Natural killer cell (primary cell): ENCODE measurements at regions not wholly inside any gene's neighbourhood (a gene's known extent, or its start where the extent isn't known, plus 50 kb on each side); places are given as distances from the start of the nearest gene placed in this dataset.

Experiments
- ATAC-seq, 3 donors: fragments of 150-1000 bp in 2 of 3; fragments of 200-7000 bp in 1 of 3; cut with Tn5 transposase; 1 replicate in 1 of 3; 2 replicates in 2 of 3; pipeline ENCODE4 v1.10.0; 2021; ENCODE audit warnings: mild to moderate bottlenecking in 2 of 3, moderate library complexity in 2 of 3
- DNase-seq, 2 donors: peaks; one replicate each; pipeline versions ENCODE4 v3.0.0 to v3.0.0-alpha.2; 2013 to 2021; ENCODE audit warnings: mixed read lengths in 1 of 2
- H3K27ac ChIP-seq: one replicate; pipeline ENCODE4 v1.5.1; 2013; ENCODE audit warnings: mild to moderate bottlenecking, low read length
- H3K27me3 ChIP-seq: one replicate; pipeline ENCODE4 v1.6.1; 2013; ENCODE audit warnings: low read length; ENCODE audit not compliant: control insufficient read depth, insufficient read depth
- H3K36me3 ChIP-seq: one replicate; pipeline ENCODE4 v1.6.1; 2013; ENCODE audit warnings: low read length; ENCODE audit not compliant: control insufficient read depth, insufficient read depth
- H3K4me1 ChIP-seq: one replicate; pipeline ENCODE4 v1.6.1; 2013; ENCODE audit warnings: low read length; ENCODE audit not compliant: control insufficient read depth, insufficient read depth
- H3K4me3 ChIP-seq: one replicate; pipeline ENCODE4 v1.5.1; 2013; ENCODE audit warnings: low read length
- H3K9me3 ChIP-seq: one replicate; pipeline ENCODE4 v1.6.1; 2013; ENCODE audit warnings: low read length; ENCODE audit not compliant: control insufficient read depth, insufficient read depth
- H3K27ac Mint-ChIP-seq, 2 donors: one replicate each; pipeline ENCODE4 v1.8.0; 2022; ENCODE audit warnings: mild to moderate bottlenecking in 2 of 2, mixed read lengths in 2 of 2, moderate library complexity in 1 of 2
- H3K27me3 Mint-ChIP-seq, 2 donors: one replicate each; pipeline ENCODE4 v1.8.0; 2022; ENCODE audit warnings: low read depth in 2 of 2, mixed read lengths in 2 of 2
- H3K36me3 Mint-ChIP-seq: one replicate; pipeline ENCODE4 v1.8.0; 2022; ENCODE audit warnings: mixed read lengths
- H3K4me1 Mint-ChIP-seq, 2 donors: one replicate each; pipeline ENCODE4 v1.8.0; 2022; ENCODE audit warnings: mixed read lengths in 2 of 2
- H3K4me3 Mint-ChIP-seq: one replicate; pipeline ENCODE4 v1.8.0; 2022; ENCODE audit warnings: mild to moderate bottlenecking, moderate library complexity, mixed read lengths
- H3K9me3 Mint-ChIP-seq, 2 donors: one replicate each; pipeline ENCODE4 v1.8.0; 2022; ENCODE audit warnings: mixed read lengths in 2 of 2
- WGBS: methylation state at CpG from one replicate; pipeline ENCODE4 v1.1.7; 2013; ENCODE audit warnings: missing lambda C conversion rate; ENCODE audit not compliant: insufficient coverage; 5-methylcytosine and 5-hydroxymethylcytosine counted together
- intact Hi-C: fragments of 100-400 bp; cut with micrococcal nuclease; formaldehyde crosslinking; loops from one replicate; pipeline ENCODE4 v1.14.2; 2022
- TF ChIP-seq, protein P1 (sequence below): fragments of 200-600 bp; IDR thresholded peaks from one replicate; pipeline ENCODE4 v1.8.0; 2022; ENCODE audit warnings: antibody characterized with exemption

- peaks cover 22% of the 10 kb centered on the region for H3K36me3 Mint-ChIP-seq
- H3K36me3 ChIP-seq: no peaks in the 10 kb centered on the region
- peaks cover 3 to 11% of the 10 kb centered on the region in 2 donors for H3K9me3 Mint-ChIP-seq
- 74% methylated on average over 4 of the region's 4 CpGs for WGBS
- H3K4me1 Mint-ChIP-seq: peaks cover 9 to 14% of the 10 kb centered on the region in 2 donors
- no peaks in the 10 kb centered on the region for H3K27me3 ChIP-seq
- H3K9me3 ChIP-seq: peaks cover 15% of the 10 kb centered on the region
- H3K4me1 ChIP-seq: no peaks in the 10 kb centered on the region
- H3K27me3 Mint-ChIP-seq: no peaks in the 10 kb centered on the region
- no peak overlapping the region for H3K4me3 Mint-ChIP-seq
- H3K27ac ChIP-seq: no peak overlapping the region
- intact Hi-C loops: no loop called here
- DNase-seq (no peak), ATAC-seq (peak in 1 of 3 donors; percentile 58)
- H3K4me3 ChIP-seq: no peak overlapping the region
- peak overlapping the region in 1 of 2 donors; percentile 19 for H3K27ac Mint-ChIP-seq
- TF ChIP-seq, protein P1, sequence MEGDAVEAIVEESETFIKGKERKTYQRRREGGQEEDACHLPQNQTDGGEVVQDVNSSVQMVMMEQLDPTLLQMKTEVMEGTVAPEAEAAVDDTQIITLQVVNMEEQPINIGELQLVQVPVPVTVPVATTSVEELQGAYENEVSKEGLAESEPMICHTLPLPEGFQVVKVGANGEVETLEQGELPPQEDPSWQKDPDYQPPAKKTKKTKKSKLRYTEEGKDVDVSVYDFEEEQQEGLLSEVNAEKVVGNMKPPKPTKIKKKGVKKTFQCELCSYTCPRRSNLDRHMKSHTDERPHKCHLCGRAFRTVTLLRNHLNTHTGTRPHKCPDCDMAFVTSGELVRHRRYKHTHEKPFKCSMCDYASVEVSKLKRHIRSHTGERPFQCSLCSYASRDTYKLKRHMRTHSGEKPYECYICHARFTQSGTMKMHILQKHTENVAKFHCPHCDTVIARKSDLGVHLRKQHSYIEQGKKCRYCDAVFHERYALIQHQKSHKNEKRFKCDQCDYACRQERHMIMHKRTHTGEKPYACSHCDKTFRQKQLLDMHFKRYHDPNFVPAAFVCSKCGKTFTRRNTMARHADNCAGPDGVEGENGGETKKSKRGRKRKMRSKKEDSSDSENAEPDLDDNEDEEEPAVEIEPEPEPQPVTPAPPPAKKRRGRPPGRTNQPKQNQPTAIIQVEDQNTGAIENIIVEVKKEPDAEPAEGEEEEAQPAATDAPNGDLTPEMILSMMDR: no peak
These were observed 145.4 kb downstream of the AEBP2 start for GRCh38 chr12:19584732-19585131.

GRCh38 chr12:19588951-19589350, 149.7 kb downstream of the AEBP2 start:
- H3K4me3 Mint-ChIP-seq: no peak overlapping the region
- peaks cover 12 to 13% of the 10 kb centered on the region in 2 donors for H3K4me1 Mint-ChIP-seq
- TF ChIP-seq, protein P1: no peak
- peak in 1 of 3 donors; percentile 84 for ATAC-seq
- no peak overlapping the region for H3K27ac Mint-ChIP-seq
- Histone ChIP-seq H3K4me3 (no peak overlapping the region), H3K36me3 (no peaks in the 10 kb centered on the region), H3K9me3 (no peaks in the 10 kb centered on the region), H3K27me3 (no peaks in the 10 kb centered on the region), H3K4me1 (no peaks in the 10 kb centered on the region), H3K27ac (no peak overlapping the region)
- H3K9me3 Mint-ChIP-seq: peaks cover under 1 to 2% of the 10 kb centered on the region in 2 donors
- 60% methylated on average over 4 of the region's 5 CpGs for WGBS
- H3K36me3 Mint-ChIP-seq: peaks cover 11% of the 10 kb centered on the region
- no peak for DNase-seq
- H3K27me3 Mint-ChIP-seq: no peaks in the 10 kb centered on the region
- intact Hi-C loops: no loop called here

GRCh38 chr12:19591951-19592350, 152.7 kb downstream of the AEBP2 start:
- Histone ChIP-seq H3K4me3 (no peak overlapping the region), H3K27ac (no peak overlapping the region), H3K9me3 (no peaks in the 10 kb centered on the region), H3K4me1 (no peaks in the 10 kb centered on the region), H3K27me3 (no peaks in the 10 kb centered on the region), H3K36me3 (no peaks in the 10 kb centered on the region)
- TF ChIP-seq, protein P1: no peak
- Mint-ChIP-seq H3K27me3 (no peaks in the 10 kb centered on the region), H3K4me1 (peaks cover 0 to 4% of the 10 kb centered on the region in 2 donors), H3K36me3 (no peaks in the 10 kb centered on the region), H3K9me3 (no peaks in the 10 kb centered on the region), H3K4me3 (no peak overlapping the region), H3K27ac (no peak overlapping the region)
- no peak for ATAC-seq
- WGBS: 91% methylated on average over 3 of the region's 3 CpGs
- no peak for DNase-seq
- intact Hi-C loops: no loop called here

DNA sequence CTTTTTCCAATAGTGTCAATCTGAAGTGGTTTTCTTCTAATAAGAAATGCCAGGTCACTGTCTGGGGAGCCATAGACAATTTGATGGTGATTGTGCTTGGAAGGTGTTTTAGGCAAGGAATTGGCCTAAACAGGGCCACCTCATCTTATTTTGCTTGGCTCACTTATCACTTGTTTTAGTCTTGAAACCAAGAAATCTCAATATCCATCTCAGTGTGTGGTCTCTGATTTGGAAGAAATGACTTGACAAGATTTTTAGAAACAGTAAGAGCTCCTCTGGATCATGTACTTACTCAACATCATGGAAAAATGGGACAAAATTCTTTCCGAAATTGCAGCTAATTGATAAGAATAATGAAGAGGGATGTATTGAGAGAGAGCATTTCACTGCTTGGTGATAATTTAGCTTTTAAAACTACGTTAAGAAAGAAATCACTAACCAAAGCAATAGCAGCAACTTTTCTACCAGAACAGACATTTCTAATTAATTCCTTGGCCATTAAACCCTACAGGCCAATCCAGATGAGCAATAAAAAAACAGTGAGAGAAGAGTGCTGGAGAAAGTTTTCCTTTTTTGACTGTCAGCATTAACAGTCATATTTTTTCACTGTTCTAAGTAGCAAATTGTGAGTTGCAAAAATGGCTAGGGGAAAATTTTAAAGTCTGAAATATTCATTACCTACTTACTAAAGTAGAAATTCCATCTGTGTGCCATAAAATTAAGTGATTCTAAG, 157.3 kb downstream of the AEBP2 start:
- Mint-ChIP-seq H3K36me3 (no peaks in the 10 kb centered on the region), H3K27me3 (no peaks in the 10 kb centered on the region), H3K4me1 (peaks cover 0 to 4% of the 10 kb centered on the region in 2 donors), H3K9me3 (no peaks in the 10 kb centered on the region), H3K27ac (no peak overlapping the region), H3K4me3 (no peak overlapping the region)
- H3K9me3 ChIP-seq: no peaks in the 10 kb centered on the region
- TF ChIP-seq, protein P1: no peak
- no CpG with 5 or more reads among the region's 2 CpGs for WGBS
- H3K27me3 ChIP-seq: no peaks in the 10 kb centered on the region
- no peak overlapping the region for H3K27ac ChIP-seq
- no peaks in the 10 kb centered on the region for H3K4me1 ChIP-seq
- H3K36me3 ChIP-seq: no peaks in the 10 kb centered on the region
- ATAC-seq: no peak
- no peak overlapping the region for H3K4me3 ChIP-seq
- intact Hi-C loops: no loop called here
- no peak for DNase-seq
